22Rv1 (cell line): ENCODE measurements at regions not wholly inside any gene's neighbourhood (a gene's known extent, or its start where the extent isn't known, plus 50 kb on each side); places are given as distances from the start of the nearest gene placed in this dataset.
"Not testable (repeated sequence)": the region's sequence is repeated elsewhere in the genome, so short reads cannot be mapped to it uniquely, and the experiment has no call there.

Experiments
- H3K27ac ChIP-seq: fragments of 450-650 bp; 2 replicates; pipeline ENCODE4 v1.5.1; 2017
- CTCF ChIP-seq: fragments of 450-650 bp; IDR thresholded peaks from 2 replicates; pipeline ENCODE4 v1.5.1; 2017; ENCODE audit warnings: mild to moderate bottlenecking
- ZFX ChIP-seq: fragments of 450-650 bp; IDR thresholded peaks from 2 replicates; pipeline ENCODE4 v1.6.1; 2017; ENCODE audit warnings: antibody characterized with exemption, borderline replicate concordance

DNA sequence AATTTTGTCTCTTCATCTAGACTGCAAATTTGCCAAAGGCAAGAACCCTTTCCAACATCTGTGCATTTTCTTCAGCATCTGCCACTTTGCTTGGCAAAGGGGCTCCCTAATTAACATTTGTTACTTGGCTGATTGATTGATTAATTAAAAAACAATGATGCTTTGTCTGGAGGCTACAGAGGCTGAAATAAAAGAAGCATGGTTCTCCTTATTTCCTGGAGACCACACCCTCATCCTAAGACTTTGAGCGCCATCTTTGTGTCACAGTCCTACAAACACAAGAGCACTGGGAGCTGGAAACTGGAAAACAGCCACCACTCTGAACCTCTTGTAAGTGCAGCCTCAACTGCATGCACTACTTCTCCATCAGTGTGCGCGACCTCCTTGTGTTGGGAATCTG is 189.2 kb downstream of the C7orf25 start:
- TF ChIP-seq CTCF = no peak
- no peak for TF ChIP-seq ZFX
- H3K27ac ChIP-seq = no peak overlapping the region

- TF ChIP-seq ZFX (no peak), CTCF (no peak)
- no peak overlapping the region for H3K27ac ChIP-seq
These were observed 189.7 kb downstream of the C7orf25 start for GRCh38 chr7:42722198-42722597.

DNA sequence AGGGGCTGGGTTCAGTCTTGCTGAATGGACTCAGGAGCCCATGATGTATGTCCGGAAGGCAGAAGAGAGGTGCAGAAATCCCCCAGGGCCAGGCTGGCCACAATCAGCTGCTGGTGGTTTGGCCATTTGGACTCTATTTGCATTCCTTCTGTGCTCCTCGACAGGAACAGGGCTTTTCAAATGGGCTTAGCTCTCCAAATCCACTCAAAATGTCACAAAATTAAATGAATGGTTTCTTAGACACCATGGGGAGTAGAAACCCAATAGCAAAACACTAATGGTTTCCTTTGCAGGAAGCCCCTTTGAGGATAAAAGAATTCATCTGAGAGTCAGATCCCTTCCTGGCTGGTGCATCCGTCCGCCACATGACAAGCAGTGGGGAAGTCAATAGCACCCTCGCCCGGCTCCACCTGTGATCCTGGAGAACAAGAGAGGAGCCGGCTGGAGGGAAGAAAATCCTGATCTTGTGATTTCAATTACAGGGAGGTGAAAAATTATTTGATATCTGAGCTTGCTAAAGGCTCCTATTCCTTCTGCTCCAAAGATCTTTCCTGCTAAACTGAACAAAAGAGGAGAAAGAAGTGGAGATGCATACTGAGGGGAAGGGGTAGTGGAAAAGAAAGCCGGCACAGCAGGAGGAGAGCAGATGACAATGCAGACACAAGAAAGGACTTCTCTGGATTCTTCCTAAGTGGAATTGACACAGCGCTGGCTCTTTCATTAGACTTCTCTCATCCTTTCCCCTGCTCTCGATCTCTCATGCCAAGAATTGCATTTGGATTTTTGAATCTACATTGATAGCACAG is 190.7 kb downstream of the C7orf25 start:
- H3K27ac ChIP-seq = no peak overlapping the region
- TF ChIP-seq ZFX (no peak), CTCF (no peak)

DNA sequence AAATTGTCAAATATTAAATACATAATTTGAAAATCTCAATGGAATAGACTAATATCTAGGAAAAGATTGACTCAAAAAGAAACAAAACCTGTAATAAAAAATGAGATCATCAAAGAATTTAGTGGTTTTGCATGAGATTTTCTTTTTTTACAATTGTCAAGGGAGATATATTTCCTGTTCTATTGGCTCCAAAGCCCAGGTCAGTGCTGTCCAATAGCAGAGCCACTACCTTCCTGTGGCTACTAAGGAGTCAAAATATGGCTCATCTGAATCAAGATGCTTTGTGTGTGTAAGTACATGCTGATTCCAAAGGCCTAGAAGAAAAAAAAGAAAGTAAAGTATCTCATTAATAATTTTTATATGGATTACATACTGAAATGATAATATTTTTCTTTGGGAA is 191.9 kb downstream of the C7orf25 start:
- TF ChIP-seq ZFX (no peak), CTCF (no peak)
- no peak overlapping the region for H3K27ac ChIP-seq

DNA sequence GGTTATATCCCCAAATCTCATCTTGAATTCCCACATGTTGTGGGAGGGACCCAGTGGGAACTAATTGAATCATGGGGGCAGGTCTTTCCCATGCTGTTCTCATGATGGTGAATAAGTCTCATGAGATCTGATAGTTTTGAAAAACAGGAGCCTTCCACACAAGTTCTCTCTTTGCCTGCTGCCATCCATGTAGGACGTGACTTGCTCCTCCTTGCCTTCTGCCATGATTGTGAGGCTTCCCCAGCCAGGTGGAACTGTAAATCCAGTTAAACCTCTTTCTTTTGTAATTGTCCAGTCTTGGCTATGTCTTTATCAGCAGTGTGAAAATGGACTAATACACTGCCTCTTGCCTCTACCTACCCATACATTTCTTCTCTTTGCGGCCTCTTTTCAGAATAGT is 193.4 kb downstream of the C7orf25 start:
- H3K27ac ChIP-seq = not testable (repeated sequence)

DNA sequence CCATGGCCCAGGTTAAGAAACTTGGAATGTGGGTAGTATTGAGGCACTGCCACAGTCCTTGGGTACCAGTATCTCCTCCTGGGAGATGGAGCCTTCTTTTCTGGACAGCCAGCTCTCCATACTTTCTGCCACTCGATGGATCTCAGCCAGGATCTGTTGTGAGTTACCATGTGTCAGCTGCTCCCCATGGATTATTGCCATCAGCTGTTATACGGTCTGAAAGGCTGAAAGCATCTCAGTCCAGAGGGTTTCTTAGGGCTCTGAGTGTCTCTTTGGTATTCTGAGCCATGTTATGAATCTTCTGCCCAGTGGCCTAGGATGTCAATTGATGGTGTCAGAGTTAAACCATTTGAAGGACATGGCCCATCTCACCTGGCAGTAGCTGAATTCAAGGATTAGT is 197.5 kb downstream of the C7orf25 start:
- TF ChIP-seq CTCF (no peak), ZFX (no peak)
- H3K27ac ChIP-seq = no peak overlapping the region

GRCh38 chr7:42709284-42709683 is 202.6 kb downstream of the C7orf25 start:
- no peak for TF ChIP-seq CTCF
- TF ChIP-seq ZFX = no peak
- no peak overlapping the region for H3K27ac ChIP-seq

GRCh38 chr7:42704710-42705109 is 207.2 kb downstream of the C7orf25 start:
- TF ChIP-seq ZFX (no peak), CTCF (no peak)

More at GRCh38 chr7:42704710-42705109, 207.2 kb downstream of the C7orf25 start:
- H3K27ac ChIP-seq = no peak overlapping the region
